NT2/D1 (cell line): ENCODE measurements at regions not wholly inside any gene's neighbourhood (a gene's known extent, or its start where the extent isn't known, plus 50 kb on each side); places are given as distances from the start of the nearest gene placed in this dataset.

Experiments
- SUZ12 ChIP-seq: IDR thresholded peaks from 2 replicates; pipeline ENCODE4 v1.6.1; 2011; ENCODE audit not compliant: insufficient read length, insufficient read depth; ENCODE audit errors: extremely low read depth
- ZNF274 ChIP-seq: IDR thresholded peaks from 2 replicates; pipeline ENCODE4 v1.6.1; 2011; ENCODE audit warnings: mild to moderate bottlenecking, low read depth, low read length

- TF ChIP-seq SUZ12 (no peak), ZNF274 (no peak)
Measured at GRCh38 chr6:11876934-11877433, 98.4 kb upstream of the ADTRP start.
